Femur (tissue), 1 donor: ENCODE measurements at regions not wholly inside any gene's neighbourhood (a gene's known extent, or its start where the extent isn't known, plus 50 kb on each side); places are given as distances from the start of the nearest gene placed in this dataset.

Experiments
- DNase-seq: peaks from one replicate; pipeline ENCODE4 v3.0.0-alpha.2; 2017

DNA sequence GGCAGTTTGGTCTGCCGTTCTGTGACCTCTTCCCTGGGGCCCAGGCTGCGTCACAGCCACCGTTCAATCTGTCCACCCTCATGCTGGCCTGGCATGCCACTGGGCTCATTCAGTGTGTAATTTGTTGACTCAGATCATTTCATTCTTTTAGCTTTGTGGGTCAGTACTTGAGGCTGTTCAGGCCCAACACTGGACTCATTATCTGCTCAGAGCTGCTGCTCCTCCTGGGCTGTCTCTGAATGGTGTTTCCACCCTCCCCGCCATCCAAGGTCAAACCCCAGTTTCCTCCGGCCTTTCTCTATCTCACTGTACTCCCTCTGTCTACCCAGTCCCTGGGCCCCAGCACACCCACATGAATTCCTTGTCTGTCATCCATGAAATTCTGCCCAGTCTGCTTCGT is 152.4 kb upstream of the NCK2 start:
- no peak for DNase-seq

GRCh38 chr2:105590780-105591660 is 153.7 kb upstream of the NCK2 start:
- DNase-seq: no peak

GRCh38 chr2:105588581-105588980 is 156.1 kb upstream of the NCK2 start:
- DNase-seq: no peak

DNA sequence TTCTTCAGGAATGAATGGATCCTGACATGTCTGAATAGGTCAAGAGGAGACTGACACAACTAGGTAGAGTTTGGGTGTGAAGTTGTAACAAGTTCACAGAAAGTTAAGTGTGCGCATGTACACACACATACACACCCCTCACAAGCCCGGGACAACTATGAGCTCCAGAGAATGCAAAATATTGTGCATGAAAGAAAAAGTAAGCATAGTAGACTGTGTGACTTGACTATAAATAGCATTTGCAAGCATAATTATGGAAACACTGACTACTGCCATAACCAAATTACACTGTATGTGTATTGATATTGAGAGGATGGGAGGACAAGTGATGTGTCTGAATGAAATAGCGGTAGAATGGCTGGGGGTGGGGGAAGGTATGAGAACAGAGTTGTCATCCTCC is 157.1 kb upstream of the NCK2 start:
- DNase-seq: no peak

- DNase-seq: no peak
Measured at GRCh38 chr2:105584435-105585010, 160.2 kb upstream of the NCK2 start.

DNA sequence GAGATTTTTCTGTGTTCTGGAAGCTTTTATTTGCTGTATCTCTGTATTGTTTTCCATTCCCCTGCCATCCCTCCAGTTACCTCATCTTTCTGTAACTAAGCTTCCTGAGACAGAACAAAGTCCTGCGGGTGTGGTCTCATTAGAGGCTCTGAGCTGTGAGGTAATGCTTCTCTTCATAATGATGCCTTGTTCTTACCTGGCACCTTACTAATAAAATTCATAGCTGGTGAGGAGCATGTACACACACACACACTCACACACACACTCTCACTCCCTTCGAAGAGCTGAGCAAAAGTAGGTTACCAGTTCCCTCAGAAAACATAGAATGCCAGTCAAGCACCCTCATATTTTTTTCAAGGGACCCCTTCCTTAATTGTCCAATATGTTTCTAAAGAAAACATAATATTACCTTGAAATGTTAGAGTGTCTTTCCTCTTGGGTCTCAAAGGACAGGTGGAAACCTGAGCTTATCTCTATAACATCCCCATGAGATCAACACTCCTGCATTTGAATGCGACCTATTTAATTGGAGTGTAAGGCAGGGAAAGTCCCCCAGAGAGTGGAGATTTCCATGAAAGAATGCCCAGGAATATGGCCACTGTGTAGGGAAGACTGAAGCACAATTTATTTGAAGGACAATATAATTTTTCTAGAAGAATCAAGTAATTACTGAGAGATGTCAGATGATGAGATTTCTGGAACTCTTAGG is 161.6 kb upstream of the NCK2 start:
- no peak for DNase-seq

- DNase-seq: no peak
Measured at GRCh38 chr2:105581555-105581944, 163.2 kb upstream of the NCK2 start.

GRCh38 chr2:105580870-105581554 is 163.7 kb upstream of the NCK2 start:
- DNase-seq: peak; percentile 5

- DNase-seq: no peak
Measured at GRCh38 chr2:105580216-105580615, 164.5 kb upstream of the NCK2 start.

DNA sequence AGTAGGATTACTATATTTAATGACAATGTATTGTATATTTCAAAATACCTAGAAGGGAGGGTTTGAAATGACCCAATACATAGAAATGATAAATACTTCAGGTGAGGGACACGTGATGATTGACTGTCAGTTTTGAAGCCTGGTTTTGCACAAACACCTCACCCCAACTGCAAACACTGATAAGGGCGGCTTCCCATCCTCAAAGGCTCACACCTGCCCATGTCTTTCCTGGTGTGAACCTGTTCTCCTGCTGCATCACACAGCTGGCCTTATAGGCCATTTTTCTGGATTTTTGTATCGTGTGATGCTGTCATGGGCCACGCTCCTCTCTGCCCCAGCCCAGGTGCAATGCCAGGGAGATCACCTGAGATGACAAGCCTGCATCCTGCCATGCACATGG is 166.5 kb upstream of the NCK2 start:
- no peak for DNase-seq

DNA sequence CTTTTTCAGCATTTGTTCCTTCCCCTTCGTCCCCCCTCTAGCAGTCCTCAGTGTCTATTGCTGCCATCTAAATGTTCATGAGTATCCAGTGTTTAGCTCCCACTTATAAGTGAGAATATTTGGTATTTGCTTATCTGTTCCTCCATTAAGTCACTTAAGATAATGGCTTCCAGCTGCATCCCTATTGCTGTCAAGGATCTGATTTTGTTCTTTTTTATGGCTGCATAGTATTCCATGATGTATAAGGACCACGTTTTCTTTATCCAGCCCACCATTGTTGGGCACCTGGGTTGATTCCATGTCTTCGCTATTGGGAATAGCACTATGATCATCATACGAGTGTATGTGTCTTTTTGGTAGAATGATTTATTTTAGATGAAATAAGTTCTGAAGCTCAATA is 166.9 kb upstream of the NCK2 start:
- no peak for DNase-seq

- DNase-seq: no peak
Measured at GRCh38 chr2:105576440-105577241, 168.1 kb upstream of the NCK2 start.

DNA sequence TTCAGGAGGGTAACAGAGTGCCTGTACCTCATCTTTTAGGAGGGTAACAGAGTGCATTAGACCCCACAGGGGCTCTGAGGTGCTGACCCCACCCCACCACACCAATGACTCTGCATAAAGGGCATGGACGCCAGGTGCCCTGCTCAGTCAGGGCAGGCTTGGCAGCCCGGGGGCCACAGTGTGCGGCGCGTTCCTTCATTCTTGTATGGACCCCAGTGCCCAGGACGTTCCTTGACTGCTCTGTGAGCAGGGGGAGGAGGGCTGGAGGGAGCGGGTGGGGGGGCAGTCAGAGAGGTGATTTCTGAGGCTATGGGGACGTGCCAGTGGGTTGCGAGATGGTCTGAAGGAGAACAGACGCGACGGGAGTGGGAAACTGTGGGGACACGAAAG is 168.7 kb upstream of the NCK2 start:
- no peak for DNase-seq

GRCh38 chr2:105575499-105576025 is 169.2 kb upstream of the NCK2 start:
- no peak for DNase-seq

- no peak for DNase-seq
Measured at GRCh38 chr2:105574796-105575344, 169.8 kb upstream of the NCK2 start.

DNA sequence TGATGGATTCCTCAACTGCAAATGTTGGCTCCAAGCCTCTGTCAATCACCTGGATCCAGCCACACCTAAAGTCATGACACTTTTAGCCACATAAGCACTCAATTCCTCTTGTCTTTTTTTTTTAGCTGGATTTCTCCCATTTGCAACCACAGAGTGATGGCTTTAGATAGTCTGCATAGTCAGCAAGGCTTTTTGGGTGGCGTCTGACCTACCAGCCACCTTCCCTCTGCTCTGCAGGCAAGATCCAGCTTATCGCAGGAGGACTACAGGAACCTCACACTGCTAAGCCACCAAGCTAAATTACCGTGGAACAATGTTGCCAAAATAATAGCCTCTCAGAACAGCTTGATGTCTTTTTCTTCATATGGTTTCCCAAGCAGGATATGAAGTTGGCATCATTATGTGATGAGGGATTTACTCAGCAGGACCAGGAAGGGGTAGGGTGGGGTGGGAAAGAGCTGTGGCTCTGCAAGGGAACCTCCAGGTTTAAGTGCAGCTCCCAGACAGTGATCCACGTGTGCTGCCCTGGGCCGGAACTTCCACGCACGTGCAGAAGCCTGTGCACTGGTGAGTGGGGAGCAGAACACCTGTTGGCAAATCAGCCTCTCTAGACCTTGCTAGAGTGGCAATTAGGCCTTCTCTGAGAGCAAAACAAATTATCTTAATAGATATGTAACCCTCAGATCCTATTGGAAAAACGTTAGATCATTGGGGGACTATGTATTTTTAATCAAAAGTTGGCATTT is 170.6 kb upstream of the NCK2 start:
- DNase-seq: no peak

DNA sequence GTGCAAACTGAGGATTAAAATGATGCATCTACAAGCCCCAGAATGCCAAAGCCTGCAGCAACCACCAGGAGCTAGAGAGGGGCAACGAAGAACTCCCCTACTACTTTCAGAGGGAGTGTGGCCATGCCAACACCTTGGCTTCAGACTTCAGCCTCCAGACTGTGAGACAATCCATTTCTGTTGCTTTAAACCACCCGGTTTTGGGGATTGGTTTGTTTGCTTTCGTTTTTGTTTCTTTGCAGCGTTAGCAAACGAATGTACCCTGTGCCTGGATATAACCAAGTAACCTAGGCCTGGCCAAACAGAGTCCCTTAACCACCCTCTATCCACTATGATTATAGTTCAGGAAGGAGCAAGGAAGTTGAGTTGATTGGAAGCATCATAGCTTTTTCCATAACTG is 171.2 kb upstream of the NCK2 start:
- no peak for DNase-seq

- no peak for DNase-seq
Measured at GRCh38 chr2:105571445-105571987, 172.7 kb upstream of the FHL2 start.

GRCh38 chr2:105570757-105571156 is 171.9 kb upstream of the FHL2 start:
- DNase-seq: no peak

- no peak for DNase-seq
Measured at GRCh38 chr2:105570326-105570725, 171.5 kb upstream of the FHL2 start.

DNA sequence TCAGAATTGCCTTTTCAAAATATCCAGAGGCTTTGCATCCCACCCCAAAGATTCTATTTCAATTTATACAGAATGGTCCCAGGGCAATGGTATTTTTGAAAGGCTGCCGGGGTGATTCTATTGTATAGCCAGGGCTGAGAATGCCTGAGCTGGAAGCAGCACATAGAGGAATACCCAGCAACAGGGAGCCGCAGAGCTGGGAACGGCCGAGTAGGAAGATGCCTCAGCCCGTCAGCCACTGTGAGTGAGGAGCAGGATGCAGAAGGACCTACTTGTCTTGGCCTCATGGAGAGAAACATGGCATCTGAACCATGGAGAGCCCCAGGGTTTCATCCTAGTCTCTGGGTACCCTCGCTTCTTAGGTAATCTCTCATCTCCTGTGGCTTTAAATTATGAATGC is 170.8 kb upstream of the FHL2 start:
- DNase-seq: no peak
